Activated CD8-positive, alpha-beta memory T cell treated with anti-CD3 and anti-CD28 coated beads for 24 hours (primary cell): ENCODE measurements at regions not wholly inside any gene's neighbourhood (a gene's known extent, or its start where the extent isn't known, plus 50 kb on each side); places are given as distances from the start of the nearest gene placed in this dataset.
A peak's percentile ranks its signal among the peaks of the same experiment; 100 is the strongest.

Experiments used
- DNase-seq: peaks from one replicate; pipeline ENCODE4 v3.0.0-alpha.2; 2020

GRCh38 chr7:112880818-112881418 lies 90.7 kb upstream of the TMEM168 start:
- DNase-seq = no peak

GRCh38 chr7:112877691-112878460 lies 87.7 kb upstream of the TMEM168 start:
- DNase-seq = no peak

- no peak for DNase-seq
Measured at GRCh38 chr7:112876877-112877276, 86.7 kb upstream of the TMEM168 start.

GRCh38 chr7:112874909-112875308 lies 84.7 kb upstream of the TMEM168 start:
- no peak for DNase-seq

GRCh38 chr7:112873831-112874553 lies 83.8 kb upstream of the TMEM168 start:
- DNase-seq = no peak

GRCh38 chr7:112869111-112869774 lies 79.0 kb upstream of the TMEM168 start:
- DNase-seq = peak; percentile 72

- no peak for DNase-seq
Measured at GRCh38 chr7:112868609-112869008, 78.4 kb upstream of the TMEM168 start.

- DNase-seq = no peak
Measured at GRCh38 chr7:112866424-112866823, 76.2 kb upstream of the TMEM168 start.

GRCh38 chr7:112864380-112864779 lies 74.2 kb upstream of the TMEM168 start:
- no peak for DNase-seq

GRCh38 chr7:112858838-112859237 lies 68.6 kb upstream of the TMEM168 start:
- no peak for DNase-seq

- no peak for DNase-seq
Measured at GRCh38 chr7:112855227-112855626, 65.0 kb upstream of the TMEM168 start.

- DNase-seq = no peak
Measured at GRCh38 chr7:112854169-112854568, 64.0 kb upstream of the TMEM168 start.

GRCh38 chr7:112853422-112853821 lies 63.2 kb upstream of the TMEM168 start:
- DNase-seq = no peak

- no peak for DNase-seq
Measured at GRCh38 chr7:112843151-112843550, 53.0 kb upstream of the TMEM168 start.
